ENCODE measurements at regions not wholly inside any gene's neighbourhood (a gene's known extent, or its start where the extent isn't known, plus 50 kb on each side); places are given as distances from the start of the nearest gene placed in this dataset.
"Not testable (repeated sequence)": the region's sequence is repeated elsewhere in the genome, so short reads cannot be mapped to it uniquely, and the experiment has no call there.

DNA sequence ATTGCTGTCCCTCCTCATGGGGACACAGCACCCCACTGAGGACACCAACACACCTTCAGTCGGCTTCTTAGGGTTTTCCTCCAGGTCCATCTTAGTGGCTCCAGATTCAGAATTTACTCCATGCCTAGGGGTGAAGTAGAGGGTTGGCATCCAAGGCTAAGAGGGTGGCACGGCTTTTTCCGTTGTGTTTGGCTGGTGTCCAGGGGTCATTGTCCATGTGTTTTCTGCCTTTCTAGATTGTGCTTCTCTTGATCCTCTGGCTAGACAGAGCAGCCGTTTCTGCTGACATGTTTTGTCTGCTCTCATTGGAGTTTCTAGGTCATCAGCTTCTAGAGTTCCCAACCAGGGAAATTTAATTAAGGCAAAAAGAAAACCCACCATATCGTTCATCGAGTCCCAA is 291.6 kb upstream of the CELF2 start:
- H3K27me3 ChIP-seq (ENCODE audit: control insufficient read depth in 1 of 2, insufficient read depth in 2 of 2, low read length in 2 of 2), result peaks cover 2 to 3% of the 10 kb centered on the region in 2 experiments
- H3K27me3 Mint-ChIP-seq, result no peaks in the 10 kb centered on the region
- H3K9me3 Mint-ChIP-seq, result no peaks in the 10 kb centered on the region
- ATAC-seq (ENCODE audit: poor library complexity), result no peak
- TF ChIP-seq, protein P1, sequence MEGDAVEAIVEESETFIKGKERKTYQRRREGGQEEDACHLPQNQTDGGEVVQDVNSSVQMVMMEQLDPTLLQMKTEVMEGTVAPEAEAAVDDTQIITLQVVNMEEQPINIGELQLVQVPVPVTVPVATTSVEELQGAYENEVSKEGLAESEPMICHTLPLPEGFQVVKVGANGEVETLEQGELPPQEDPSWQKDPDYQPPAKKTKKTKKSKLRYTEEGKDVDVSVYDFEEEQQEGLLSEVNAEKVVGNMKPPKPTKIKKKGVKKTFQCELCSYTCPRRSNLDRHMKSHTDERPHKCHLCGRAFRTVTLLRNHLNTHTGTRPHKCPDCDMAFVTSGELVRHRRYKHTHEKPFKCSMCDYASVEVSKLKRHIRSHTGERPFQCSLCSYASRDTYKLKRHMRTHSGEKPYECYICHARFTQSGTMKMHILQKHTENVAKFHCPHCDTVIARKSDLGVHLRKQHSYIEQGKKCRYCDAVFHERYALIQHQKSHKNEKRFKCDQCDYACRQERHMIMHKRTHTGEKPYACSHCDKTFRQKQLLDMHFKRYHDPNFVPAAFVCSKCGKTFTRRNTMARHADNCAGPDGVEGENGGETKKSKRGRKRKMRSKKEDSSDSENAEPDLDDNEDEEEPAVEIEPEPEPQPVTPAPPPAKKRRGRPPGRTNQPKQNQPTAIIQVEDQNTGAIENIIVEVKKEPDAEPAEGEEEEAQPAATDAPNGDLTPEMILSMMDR (IDR thresholded peaks at IDR 0.05), result no peak
- ChIA-PET CTCF (no interaction called here), POLR2A (no interaction called here)
- H3K4me3 Mint-ChIP-seq, result no peak overlapping the region
- no peaks in the 10 kb centered on the region for H3K36me3 Mint-ChIP-seq (ENCODE audit: low read depth)
- no peaks in the 10 kb centered on the region for H3K4me1 Mint-ChIP-seq (ENCODE audit: low read depth)
- no peaks in the 10 kb centered on the region for H3K36me3 ChIP-seq (ENCODE audit: insufficient read depth, low read length)
- intact Hi-C loops (cut with DNase I, micrococcal nuclease), result no loop called here
- no peaks in the 10 kb centered on the region for H3K9me3 ChIP-seq (ENCODE audit: control insufficient read depth in 1 of 2, insufficient read depth in 1 of 2, low read length in 2 of 2)
- H3K4me3 ChIP-seq (ENCODE audit: low read length), result no peak overlapping the region
- no peaks in the 10 kb centered on the region for H3K4me1 ChIP-seq (ENCODE audit: insufficient read depth, low read length)
- no peak overlapping the region for H3K27ac ChIP-seq (ENCODE audit: low read depth in 1 of 2, low read length in 2 of 2)
- DNase-seq, result no peak
- no peak overlapping the region for H3K27ac Mint-ChIP-seq

DNA sequence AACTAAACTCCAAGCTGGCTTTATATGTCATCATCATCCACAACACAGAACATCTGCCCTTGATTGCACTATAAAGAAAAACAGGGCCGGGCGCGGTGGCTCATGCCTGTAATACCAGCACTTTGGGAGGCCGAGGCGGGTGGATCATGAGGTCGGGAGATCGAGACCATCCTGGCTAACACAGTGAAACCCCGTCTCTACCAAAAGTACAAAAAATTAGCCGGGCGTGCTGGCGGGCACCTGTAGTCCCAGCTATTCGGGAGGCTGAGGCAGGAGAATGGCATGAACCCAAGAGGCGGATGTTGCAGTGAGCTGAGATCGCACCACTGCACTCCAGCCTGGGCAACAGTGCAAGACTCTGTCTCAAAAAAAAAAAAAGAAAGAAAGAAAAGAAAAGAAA is 290.3 kb upstream of the CELF2 start:
- CTCF ChIA-PET; H3K9me3 Mint-ChIP-seq; intact Hi-C loops (cut with DNase I, micrococcal nuclease); H3K27me3 Mint-ChIP-seq; H3K36me3 ChIP-seq (ENCODE audit: insufficient read depth, low read length); H3K9me3 ChIP-seq (ENCODE audit: control insufficient read depth in 1 of 2, insufficient read depth in 1 of 2, low read length in 2 of 2); H3K27ac Mint-ChIP-seq; DNase-seq; H3K36me3 Mint-ChIP-seq (ENCODE audit: low read depth); H3K4me1 Mint-ChIP-seq (ENCODE audit: low read depth); POLR2A ChIA-PET; H3K4me3 Mint-ChIP-seq; H3K27me3 ChIP-seq (ENCODE audit: control insufficient read depth in 1 of 2, insufficient read depth in 2 of 2, low read length in 2 of 2); ATAC-seq (ENCODE audit: poor library complexity); H3K4me3 ChIP-seq (ENCODE audit: low read length); H3K4me1 ChIP-seq (ENCODE audit: insufficient read depth, low read length); H3K27ac ChIP-seq (ENCODE audit: low read depth in 1 of 2, low read length in 2 of 2): not testable (repeated sequence)

DNA sequence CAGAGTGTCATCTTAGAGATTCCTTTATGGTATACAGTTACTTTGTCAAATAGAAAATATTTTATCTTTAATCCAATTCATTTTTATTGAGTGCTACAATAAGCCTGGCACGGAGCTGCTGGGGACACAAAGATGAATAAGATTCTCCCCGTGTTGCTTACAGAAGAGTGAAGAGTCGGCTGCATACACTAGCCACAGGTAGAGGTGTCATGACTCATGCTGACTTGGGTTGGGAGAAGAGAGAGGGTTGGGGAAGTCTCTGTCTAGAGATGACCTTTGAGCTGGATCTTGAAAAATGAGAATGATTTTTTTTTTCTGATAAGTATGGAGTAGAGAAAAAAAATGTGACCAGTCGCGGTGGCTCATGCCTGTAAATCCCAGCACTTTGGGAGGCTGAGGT is 289.9 kb upstream of the CELF2 start:
- Mint-ChIP-seq H3K27ac (no peak overlapping the region), H3K36me3 (ENCODE audit: low read depth) (no peaks in the 10 kb centered on the region), H3K27me3 (peaks cover 4% of the 10 kb centered on the region), H3K9me3 (no peaks in the 10 kb centered on the region), H3K4me3 (no peak overlapping the region), H3K4me1 (ENCODE audit: low read depth) (no peaks in the 10 kb centered on the region)
- intact Hi-C loops (cut with DNase I, micrococcal nuclease), result no loop called here
- no peaks in the 10 kb centered on the region for H3K36me3 ChIP-seq (ENCODE audit: insufficient read depth, low read length)
- H3K27ac ChIP-seq (ENCODE audit: low read depth in 1 of 2, low read length in 2 of 2), result no peak overlapping the region
- no peak overlapping the region for H3K4me3 ChIP-seq (ENCODE audit: low read length)
- ChIA-PET POLR2A (no interaction called here), CTCF (no interaction called here)
- DNase-seq (no peak), ATAC-seq (ENCODE audit: poor library complexity) (no peak)
- H3K27me3 ChIP-seq (ENCODE audit: control insufficient read depth in 1 of 2, insufficient read depth in 2 of 2, low read length in 2 of 2), result peaks cover 2 to 3% of the 10 kb centered on the region in 2 experiments
- TF ChIP-seq, protein P1 (IDR thresholded peaks at IDR 0.05), result no peak
- H3K9me3 ChIP-seq (ENCODE audit: control insufficient read depth in 1 of 2, insufficient read depth in 1 of 2, low read length in 2 of 2), result no peaks in the 10 kb centered on the region
- no peaks in the 10 kb centered on the region for H3K4me1 ChIP-seq (ENCODE audit: insufficient read depth, low read length)

DNA sequence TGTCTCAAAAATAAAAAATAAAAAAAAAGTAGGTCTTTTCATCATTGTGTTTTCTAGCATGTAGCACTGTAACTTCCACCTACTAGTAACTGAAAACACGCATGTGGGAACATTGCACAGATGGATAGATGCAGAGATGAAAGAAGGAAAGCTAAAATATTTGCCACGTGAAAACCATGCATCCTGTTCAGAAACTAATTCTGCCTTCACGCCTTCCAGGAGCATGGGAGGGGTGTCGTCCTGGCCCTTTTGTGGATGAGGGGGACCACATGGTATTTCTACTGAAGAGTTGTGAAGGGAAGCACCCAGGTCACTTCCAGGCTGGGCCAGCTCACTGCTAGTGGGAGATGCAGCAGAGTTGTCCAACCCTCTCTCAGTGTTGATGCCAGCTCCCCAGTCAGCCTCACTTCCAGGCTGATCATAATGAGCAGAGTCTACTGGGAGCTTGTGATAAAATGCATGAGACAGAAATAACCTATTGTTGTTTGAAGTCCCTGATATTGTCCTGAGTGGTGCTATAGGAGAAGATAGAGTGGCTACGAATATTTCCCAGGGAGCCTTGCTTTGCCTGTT is 287.1 kb upstream of the CELF2 start:
- H3K4me3 Mint-ChIP-seq, result no peak overlapping the region
- no peak for DNase-seq
- no peaks in the 10 kb centered on the region for H3K4me1 ChIP-seq (ENCODE audit: insufficient read depth, low read length)
- intact Hi-C loops (cut with DNase I, micrococcal nuclease), result no loop called here
- H3K27ac Mint-ChIP-seq, result no peak overlapping the region
- H3K9me3 Mint-ChIP-seq, result no peaks in the 10 kb centered on the region
- H3K27me3 Mint-ChIP-seq, result peaks cover 4% of the 10 kb centered on the region
- H3K27ac ChIP-seq (ENCODE audit: low read depth in 1 of 2, low read length in 2 of 2), result no peak overlapping the region
- no peaks in the 10 kb centered on the region for H3K36me3 Mint-ChIP-seq (ENCODE audit: low read depth)
- no peaks in the 10 kb centered on the region for H3K4me1 Mint-ChIP-seq (ENCODE audit: low read depth)
- H3K9me3 ChIP-seq (ENCODE audit: control insufficient read depth in 1 of 2, insufficient read depth in 1 of 2, low read length in 2 of 2), result no peaks in the 10 kb centered on the region
- ChIA-PET CTCF (no interaction called here), POLR2A (no interaction called here)
- H3K36me3 ChIP-seq (ENCODE audit: insufficient read depth, low read length), result no peaks in the 10 kb centered on the region
- ATAC-seq (ENCODE audit: poor library complexity), result no peak
- no peak overlapping the region for H3K4me3 ChIP-seq (ENCODE audit: low read length)
- peaks cover 0 to 3% of the 10 kb centered on the region in 2 experiments for H3K27me3 ChIP-seq (ENCODE audit: control insufficient read depth in 1 of 2, insufficient read depth in 2 of 2, low read length in 2 of 2)
- TF ChIP-seq, protein P1 (IDR thresholded peaks at IDR 0.05), result no peak

Measured in CD4-positive, alpha-beta T cell (primary cell).